Thyroid gland (tissue), 4 donors: ENCODE measurements at regions not wholly inside any gene's neighbourhood (a gene's known extent, or its start where the extent isn't known, plus 50 kb on each side); places are given as distances from the start of the nearest gene placed in this dataset.

ENCODE experiments used
- POLR2A ChIP-seq, 2 donors: fragments of 450-650 bp; IDR thresholded peaks; one replicate each; pipeline ENCODE4 v1.6.1; 2017; ENCODE audit warnings: antibody characterized with exemption in 2 of 2, mild to moderate bottlenecking in 2 of 2, moderate library complexity in 1 of 2
- TF ChIP-seq, protein P1 (sequence below), 6 experiments: fragments of 200-600 bp in 3 of 6; fragments of 450-650 bp in 3 of 6; sonication (generic) in 3 of 6; IDR thresholded peaks; one replicate each; pipeline ENCODE4 v1.5.1; 2016 to 2019; ENCODE audit warnings: antibody characterized with exemption in 6 of 6, mild to moderate bottlenecking in 2 of 6, inconsistent platforms in 1 of 6, moderate library complexity in 1 of 6

- TF ChIP-seq, protein P1, sequence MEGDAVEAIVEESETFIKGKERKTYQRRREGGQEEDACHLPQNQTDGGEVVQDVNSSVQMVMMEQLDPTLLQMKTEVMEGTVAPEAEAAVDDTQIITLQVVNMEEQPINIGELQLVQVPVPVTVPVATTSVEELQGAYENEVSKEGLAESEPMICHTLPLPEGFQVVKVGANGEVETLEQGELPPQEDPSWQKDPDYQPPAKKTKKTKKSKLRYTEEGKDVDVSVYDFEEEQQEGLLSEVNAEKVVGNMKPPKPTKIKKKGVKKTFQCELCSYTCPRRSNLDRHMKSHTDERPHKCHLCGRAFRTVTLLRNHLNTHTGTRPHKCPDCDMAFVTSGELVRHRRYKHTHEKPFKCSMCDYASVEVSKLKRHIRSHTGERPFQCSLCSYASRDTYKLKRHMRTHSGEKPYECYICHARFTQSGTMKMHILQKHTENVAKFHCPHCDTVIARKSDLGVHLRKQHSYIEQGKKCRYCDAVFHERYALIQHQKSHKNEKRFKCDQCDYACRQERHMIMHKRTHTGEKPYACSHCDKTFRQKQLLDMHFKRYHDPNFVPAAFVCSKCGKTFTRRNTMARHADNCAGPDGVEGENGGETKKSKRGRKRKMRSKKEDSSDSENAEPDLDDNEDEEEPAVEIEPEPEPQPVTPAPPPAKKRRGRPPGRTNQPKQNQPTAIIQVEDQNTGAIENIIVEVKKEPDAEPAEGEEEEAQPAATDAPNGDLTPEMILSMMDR (IDR thresholded peaks at IDR 0.05) = no peak
- no peak for TF ChIP-seq POLR2A (IDR thresholded peaks at IDR 0.05)
Observed at GRCh38 chr6:19050765-19051164, 663.6 kb downstream of the RNF144B start.
